ENCODE measurements at regions not wholly inside any gene's neighbourhood (a gene's known extent, or its start where the extent isn't known, plus 50 kb on each side); places are given as distances from the start of the nearest gene placed in this dataset.

GRCh38 chrX:124518885-124519284 lies 172.5 kb downstream of the SH2D1A start:
- ChIA-PET POLR2A (ENCODE audit: unreplicated experiment) (no interaction called here), CTCF (no interaction called here)
- dilution Hi-C loops (cut with HindIII; ENCODE audit: low sequenced_read_pairs, unreplicated experiment) (no loop called here), intact Hi-C loops (cut with micrococcal nuclease) (no loop called here), in situ Hi-C loops (cut with MboI; ENCODE audit: low sequenced_read_pairs) (no loop called here)
- Histone ChIP-seq H3K79me1 (ENCODE audit: low read depth in 1 of 2, low read length in 2 of 2) (no peaks in the 10 kb centered on the region), H3K14ac (replicated peaks; ENCODE audit: low read depth, low read length) (no peak overlapping the region), H4K5ac (ENCODE audit: low read depth, low read length) (no peak overlapping the region), H2BK20ac (ENCODE audit: low read depth, low read length) (no peak overlapping the region), H3K23ac (ENCODE audit: low read depth, low read length) (no peak overlapping the region), H3K9ac (ENCODE audit: low read depth, low read length) (no peak overlapping the region), H2BK120ac (ENCODE audit: low read depth, low read length) (no peak overlapping the region), H3K56ac (ENCODE audit: extremely low read depth, insufficient read depth, low read length) (no peak overlapping the region), H3K4ac (ENCODE audit: low read depth, low read length) (no peak overlapping the region), H2BK5ac (ENCODE audit: low read depth, low read length, poor library complexity, severe bottlenecking) (no peak overlapping the region), H3K9me1 (ENCODE audit: insufficient read depth, low read length) (no peaks in the 10 kb centered on the region), H2BK15ac (ENCODE audit: low read depth, low read length) (no peak overlapping the region), H3K4me1 (ENCODE audit: control insufficient read depth, insufficient read depth, low read length) (no peaks in the 10 kb centered on the region), H2AK9ac (replicated peaks; ENCODE audit: low read depth, low read length, poor library complexity) (no peak overlapping the region), H3K36me3 (ENCODE audit: control insufficient read depth, insufficient read depth, low read length) (no peaks in the 10 kb centered on the region), H4K8ac (ENCODE audit: low read depth in 2 of 2, low read length in 2 of 2) (no peak overlapping the region), H3K27me3 (ENCODE audit: control insufficient read depth, insufficient read depth, low read length) (no peaks in the 10 kb centered on the region), H3K4me2 (ENCODE audit: low read depth, low read length) (no peak overlapping the region), H3K4me3 (ENCODE audit: insufficient read depth, low read depth, low read length) (no peak overlapping the region), H4K20me1 (ENCODE audit: insufficient read depth, low read length) (no peaks in the 10 kb centered on the region), H3K9me3 (ENCODE audit: control insufficient read depth, insufficient read depth, low read length) (no peaks in the 10 kb centered on the region), H3K18ac (ENCODE audit: low read depth, low read length) (no peak overlapping the region), H3K27ac (ENCODE audit: insufficient read depth, low read length) (no peak overlapping the region), H2AFZ (replicated peaks; ENCODE audit: low read length, poor library complexity) (no peak overlapping the region), H2AK5ac (ENCODE audit: low read depth, low read length) (no peak overlapping the region), H4K91ac (ENCODE audit: insufficient read depth, low read depth, low read length) (no peak overlapping the region)
- ATAC-seq (ENCODE audit: low read depth) (no peak), DNase-seq (peak; percentile 7)
- TF ChIP-seq, protein P1, sequence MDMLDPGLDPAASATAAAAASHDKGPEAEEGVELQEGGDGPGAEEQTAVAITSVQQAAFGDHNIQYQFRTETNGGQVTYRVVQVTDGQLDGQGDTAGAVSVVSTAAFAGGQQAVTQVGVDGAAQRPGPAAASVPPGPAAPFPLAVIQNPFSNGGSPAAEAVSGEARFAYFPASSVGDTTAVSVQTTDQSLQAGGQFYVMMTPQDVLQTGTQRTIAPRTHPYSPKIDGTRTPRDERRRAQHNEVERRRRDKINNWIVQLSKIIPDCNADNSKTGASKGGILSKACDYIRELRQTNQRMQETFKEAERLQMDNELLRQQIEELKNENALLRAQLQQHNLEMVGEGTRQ (IDR thresholded peaks at IDR 0.05; ENCODE audit: low read depth, low read length) = no peak
- TF ChIP-seq NFE2L2 (IDR thresholded peaks at IDR 0.05; ENCODE audit: low read depth, low read length) = no peak
- TF ChIP-seq MAZ (IDR thresholded peaks at IDR 0.05; ENCODE audit: borderline replicate concordance, low read depth, low read length) = no peak
- no peak for TF ChIP-seq BHLHE40 (IDR thresholded peaks at IDR 0.05; ENCODE audit: low read depth, low read length)
- no TSS peak for BruUV-seq (replicated peaks)
- no CpG with 5 or more reads among the region's 1 CpG for WGBS, 2 experiments (ENCODE audit: extremely low coverage in 2 of 2, insufficient read length in 1 of 2)
